ENCODE measurements at regions not wholly inside any gene's neighbourhood (a gene's known extent, or its start where the extent isn't known, plus 50 kb on each side); places are given as distances from the start of the nearest gene placed in this dataset.
"Not testable (repeated sequence)": the region's sequence is repeated elsewhere in the genome, so short reads cannot be mapped to it uniquely, and the experiment has no call there.

- no peak for DNase-seq
- ATAC-seq (ENCODE audit: low read depth in 2 of 2) = peak; percentile 33 to 37
- Mint-ChIP-seq H3K4me3 (peak overlapping the region; percentile 7 to 89 (median 66)), H3K27ac (peak overlapping the region; percentile 44 to 97 (median 88)), H3K4me1 (peaks cover 39 to 61% (median 56%) of the 10 kb centered on the region in 3 donors), H3K9me3 (no peaks in the 10 kb centered on the region), H3K27me3 (no peaks in the 10 kb centered on the region), H3K36me3 (no peaks in the 10 kb centered on the region)
Measured at GRCh38 chr21:14686466-14687267, 140.6 kb upstream of the SAMSN1 start.

GRCh38 chr21:14685568-14685967 is 139.5 kb upstream of the SAMSN1 start:
- peaks cover 42 to 61% (median 60%) of the 10 kb centered on the region in 3 donors for H3K4me1 Mint-ChIP-seq

GRCh38 chr21:14684071-14684470 is 138.0 kb upstream of the SAMSN1 start:
- Mint-ChIP-seq H3K36me3 (no peaks in the 10 kb centered on the region), H3K4me1 (peaks cover 51 to 76% (median 65%) of the 10 kb centered on the region in 3 donors), H3K4me3 (peak overlapping the region in 6 of 8 donors; percentile 1 to 78 (median 55)), H3K27ac (peak overlapping the region in 5 of 6 donors; percentile 76 to 85 (median 81)), H3K9me3 (peaks cover 0 to 3% (median 0%) of the 10 kb centered on the region in 7 donors), H3K27me3 (no peaks in the 10 kb centered on the region)
- peak; percentile 56 to 59 for ATAC-seq (ENCODE audit: low read depth in 2 of 2)
- peak; percentile 45 for DNase-seq

More at GRCh38 chr21:14685568-14685967, 139.5 kb upstream of the SAMSN1 start:
- peak; percentile 51 for DNase-seq
- peak; percentile 60 to 73 for ATAC-seq (ENCODE audit: low read depth in 2 of 2)
- Mint-ChIP-seq H3K4me3 (peak overlapping the region in 6 of 8 donors; percentile 28 to 89 (median 54)), H3K36me3 (no peaks in the 10 kb centered on the region), H3K27ac (peak overlapping the region; percentile 80 to 93 (median 85)), H3K9me3 (no peaks in the 10 kb centered on the region), H3K27me3 (no peaks in the 10 kb centered on the region)

GRCh38 chr21:14683063-14683462 is 136.9 kb upstream of the SAMSN1 start:
- Mint-ChIP-seq H3K4me1 (peaks cover 57 to 76% (median 63%) of the 10 kb centered on the region in 3 donors), H3K4me3 (peak overlapping the region in 4 of 8 donors; percentile 5 to 88 (median 44)), H3K27ac (peak overlapping the region in 4 of 6 donors; percentile 17 to 76 (median 66)), H3K9me3 (peaks cover 0 to 3% (median 0%) of the 10 kb centered on the region in 7 donors), H3K36me3 (no peaks in the 10 kb centered on the region), H3K27me3 (no peaks in the 10 kb centered on the region)
- DNase-seq (no peak), ATAC-seq (ENCODE audit: low read depth in 2 of 2) (no peak)

GRCh38 chr21:14678973-14679574 is 133.0 kb upstream of the SAMSN1 start:
- Mint-ChIP-seq H3K36me3 (peaks cover 0 to 7% of the 10 kb centered on the region in 2 donors), H3K9me3 (peaks cover 0 to 7% (median 1%) of the 10 kb centered on the region in 7 donors), H3K27me3 (no peaks in the 10 kb centered on the region), H3K4me1 (peaks cover 54 to 65% (median 58%) of the 10 kb centered on the region in 3 donors), H3K27ac (peak overlapping the region in 1 of 6 donors; percentile 36), H3K4me3 (peak overlapping the region in 1 of 8 donors; percentile 15)
- no peak for ATAC-seq (ENCODE audit: low read depth in 2 of 2)
- DNase-seq = no peak

GRCh38 chr21:14677639-14678179 is 131.6 kb upstream of the SAMSN1 start:
- peaks cover 48 to 57% (median 50%) of the 10 kb centered on the region in 3 donors for H3K4me1 Mint-ChIP-seq
- no peaks in the 10 kb centered on the region for H3K27me3 Mint-ChIP-seq
- no peak for ATAC-seq (ENCODE audit: low read depth in 2 of 2)
- H3K4me3 Mint-ChIP-seq = peak overlapping the region in 5 of 8 donors; percentile 1 to 67 (median 7)
- H3K36me3 Mint-ChIP-seq = peaks cover 0 to 7% of the 10 kb centered on the region in 2 donors
- peak overlapping the region in 5 of 6 donors; percentile 39 to 97 (median 89) for H3K27ac Mint-ChIP-seq
- no peak for DNase-seq
- H3K9me3 Mint-ChIP-seq = peaks cover 0 to 7% (median 1%) of the 10 kb centered on the region in 7 donors

GRCh38 chr21:14677013-14677412 is 130.9 kb upstream of the SAMSN1 start:
- peaks cover 0 to 7% (median 1%) of the 10 kb centered on the region in 7 donors for H3K9me3 Mint-ChIP-seq
- H3K27me3 Mint-ChIP-seq = no peaks in the 10 kb centered on the region
- DNase-seq (no peak), ATAC-seq (ENCODE audit: low read depth in 2 of 2) (no peak)
- H3K27ac Mint-ChIP-seq = peak overlapping the region; percentile 24 to 89 (median 84)
- H3K4me3 Mint-ChIP-seq = peak overlapping the region in 5 of 8 donors; percentile 40 to 74 (median 53)
- H3K36me3 Mint-ChIP-seq = peaks cover 0 to 7% of the 10 kb centered on the region in 2 donors
- H3K4me1 Mint-ChIP-seq = peaks cover 44 to 61% (median 53%) of the 10 kb centered on the region in 3 donors

- ATAC-seq (ENCODE audit: low read depth in 2 of 2) (peak; percentile 88 to 90), DNase-seq (peak; percentile 39)
- Mint-ChIP-seq H3K9me3 (peaks cover 0 to 7% (median 1%) of the 10 kb centered on the region in 7 donors), H3K4me1 (peaks cover 41 to 62% (median 48%) of the 10 kb centered on the region in 3 donors), H3K4me3 (peak overlapping the region; percentile 53 to 79 (median 67)), H3K27me3 (no peaks in the 10 kb centered on the region), H3K36me3 (peaks cover 0 to 7% of the 10 kb centered on the region in 2 donors), H3K27ac (peak overlapping the region; percentile 82 to 89 (median 88))
Measured at GRCh38 chr21:14675774-14676530, 129.8 kb upstream of the SAMSN1 start.

GRCh38 chr21:14673649-14674048 is 127.5 kb upstream of the SAMSN1 start:
- H3K4me3 Mint-ChIP-seq = no peak overlapping the region
- H3K36me3 Mint-ChIP-seq = peaks cover 0 to 7% of the 10 kb centered on the region in 2 donors
- no peak for DNase-seq
- H3K27ac Mint-ChIP-seq = peak overlapping the region in 1 of 6 donors; percentile 2
- no peak for ATAC-seq (ENCODE audit: low read depth in 2 of 2)
- H3K4me1 Mint-ChIP-seq = peaks cover 30 to 46% (median 40%) of the 10 kb centered on the region in 3 donors
- peaks cover 0 to 10% (median 0%) of the 10 kb centered on the region in 7 donors for H3K9me3 Mint-ChIP-seq
- H3K27me3 Mint-ChIP-seq = no peaks in the 10 kb centered on the region

- Mint-ChIP-seq H3K36me3 (peaks cover 0 to 2% of the 10 kb centered on the region in 2 donors), H3K27ac (peak overlapping the region in 1 of 6 donors; percentile 33), H3K27me3 (no peaks in the 10 kb centered on the region), H3K4me1 (peaks cover 20 to 34% (median 28%) of the 10 kb centered on the region in 3 donors), H3K4me3 (no peak overlapping the region), H3K9me3 (peaks cover 0 to 5% (median 0%) of the 10 kb centered on the region in 7 donors)
- ATAC-seq (ENCODE audit: low read depth in 2 of 2) = no peak
- no peak for DNase-seq
Measured at GRCh38 chr21:14672466-14672865, 126.4 kb upstream of the SAMSN1 start.

- no peaks in the 10 kb centered on the region for H3K36me3 Mint-ChIP-seq
- ATAC-seq (ENCODE audit: low read depth in 2 of 2) = no peak
- H3K27me3 Mint-ChIP-seq = no peaks in the 10 kb centered on the region
- peaks cover 0 to 4% (median 0%) of the 10 kb centered on the region in 7 donors for H3K9me3 Mint-ChIP-seq
- DNase-seq = no peak
- H3K4me1 Mint-ChIP-seq = peaks cover 4 to 14% (median 9%) of the 10 kb centered on the region in 3 donors
- H3K27ac Mint-ChIP-seq = no peak overlapping the region
- H3K4me3 Mint-ChIP-seq = no peak overlapping the region
Measured at GRCh38 chr21:14670409-14670808, 124.3 kb upstream of the SAMSN1 start.

GRCh38 chr21:14669092-14669491 is 123.0 kb upstream of the SAMSN1 start:
- not testable (repeated sequence) for DNase-seq; H3K4me3 Mint-ChIP-seq; H3K27me3 Mint-ChIP-seq; ATAC-seq (ENCODE audit: low read depth in 2 of 2); H3K36me3 Mint-ChIP-seq; H3K9me3 Mint-ChIP-seq
- H3K27ac Mint-ChIP-seq = peak overlapping the region in 1 of 6 donors; percentile 25
- H3K4me1 Mint-ChIP-seq = peaks cover 4 to 12% (median 9%) of the 10 kb centered on the region in 3 donors

Data from naive B cell (primary cell).